ENCODE measurements at regions not wholly inside any gene's neighbourhood (a gene's known extent, or its start where the extent isn't known, plus 50 kb on each side); places are given as distances from the start of the nearest gene placed in this dataset.

- no peak for DNase-seq
Observed at GRCh38 chr6:164274493-164274892, 860.0 kb downstream of the QKI start.

GRCh38 chr6:164273491-164273890 is 859.0 kb downstream of the QKI start:
- no peak for DNase-seq

GRCh38 chr6:164266851-164267250 is 852.3 kb downstream of the QKI start:
- DNase-seq, result no peak

- DNase-seq, result no peak
Observed at GRCh38 chr6:164262348-164262747, 847.8 kb downstream of the QKI start.

- DNase-seq, result no peak
Observed at GRCh38 chr6:164258421-164258820, 843.9 kb downstream of the QKI start.

GRCh38 chr6:164252948-164253347 is 838.4 kb downstream of the QKI start:
- DNase-seq, result no peak

- DNase-seq, result no peak
Observed at GRCh38 chr6:164252291-164252690, 837.8 kb downstream of the QKI start.

- no peak for DNase-seq
Observed at GRCh38 chr6:164247106-164247505, 832.6 kb downstream of the QKI start.

- DNase-seq, result no peak
Observed at GRCh38 chr6:164246082-164246481, 831.6 kb downstream of the QKI start.

GRCh38 chr6:164243949-164244348 is 829.4 kb downstream of the QKI start:
- DNase-seq, result no peak

- DNase-seq, result no peak
Observed at GRCh38 chr6:164243012-164243610, 828.6 kb downstream of the QKI start.

- no peak for DNase-seq
Observed at GRCh38 chr6:164230804-164231203, 816.3 kb downstream of the QKI start.

- no peak for DNase-seq
Observed at GRCh38 chr6:164230259-164230658, 815.7 kb downstream of the QKI start.

GRCh38 chr6:164229716-164230115 is 815.2 kb downstream of the QKI start:
- DNase-seq, result no peak

- DNase-seq, result no peak
Observed at GRCh38 chr6:164227952-164228522, 813.5 kb downstream of the QKI start.

- no peak for DNase-seq
Observed at GRCh38 chr6:164216839-164217238, 802.3 kb downstream of the QKI start.

GRCh38 chr6:164216368-164216767 is 801.9 kb downstream of the QKI start:
- no peak for DNase-seq

- DNase-seq, result no peak
Observed at GRCh38 chr6:164214066-164214465, 799.5 kb downstream of the QKI start.

- DNase-seq, result no peak
Observed at GRCh38 chr6:164211254-164211653, 796.7 kb downstream of the QKI start.

- DNase-seq, result no peak
Observed at GRCh38 chr6:164210783-164211182, 796.3 kb downstream of the QKI start.

- no peak for DNase-seq
Observed at GRCh38 chr6:164210323-164210722, 795.8 kb downstream of the QKI start.

GRCh38 chr6:164208371-164208770 is 793.9 kb downstream of the QKI start:
- no peak for DNase-seq

GRCh38 chr6:164206807-164207423 is 792.4 kb downstream of the QKI start:
- no peak for DNase-seq

GRCh38 chr6:164200071-164200470 is 785.6 kb downstream of the QKI start:
- no peak for DNase-seq

GRCh38 chr6:164195942-164196281 is 781.4 kb downstream of the QKI start:
- DNase-seq, result no peak
